ENCODE measurements at regions not wholly inside any gene's neighbourhood (a gene's known extent, or its start where the extent isn't known, plus 50 kb on each side); places are given as distances from the start of the nearest gene placed in this dataset.

- no peaks in the 10 kb centered on the region for H3K4me1 ChIP-seq
- TF ChIP-seq EP300 (IDR thresholded peaks at IDR 0.05) (no peak), POLR2A (IDR thresholded peaks at IDR 0.05) (no peak), CTCF (IDR thresholded peaks at IDR 0.05) (no peak)
- no peak for DNase-seq (ENCODE audit: low spot score in 2 of 2)
- peaks cover 0 to 5% (median 0%) of the 10 kb centered on the region in 4 donors for H3K9me3 ChIP-seq
- no peak overlapping the region for H3K4me3 ChIP-seq
- H3K36me3 ChIP-seq: no peaks in the 10 kb centered on the region
- no peaks in the 10 kb centered on the region for H3K27me3 ChIP-seq
- H3K27ac ChIP-seq: no peak overlapping the region
- WGBS, 2 donors: 77 to 79% methylated on average over 8 of the region's 8 CpGs
Observed at GRCh38 chr1:38718031-38718430, 141.5 kb downstream of the RRAGC start.

- TF ChIP-seq POLR2A (IDR thresholded peaks at IDR 0.05) (no peak), CTCF (IDR thresholded peaks at IDR 0.05) (no peak), EP300 (IDR thresholded peaks at IDR 0.05) (no peak)
- Histone ChIP-seq H3K4me1 (no peaks in the 10 kb centered on the region), H3K36me3 (no peaks in the 10 kb centered on the region), H3K4me3 (no peak overlapping the region), H3K9me3 (peaks cover 0 to 16% (median 3%) of the 10 kb centered on the region in 4 donors), H3K27me3 (no peaks in the 10 kb centered on the region), H3K27ac (no peak overlapping the region)
- WGBS, 2 donors: 81 to 83% methylated on average over 2 of the region's 2 CpGs
- DNase-seq (ENCODE audit: low spot score in 2 of 2): no peak
Observed at GRCh38 chr1:38716229-38716628, 143.3 kb downstream of the RRAGC start.

- no peak for DNase-seq (ENCODE audit: low spot score in 2 of 2)
- 84 to 91% methylated on average over 9 of the region's 9 CpGs for WGBS, 2 donors
- Histone ChIP-seq H3K4me3 (no peak overlapping the region), H3K36me3 (no peaks in the 10 kb centered on the region), H3K27me3 (no peaks in the 10 kb centered on the region), H3K9me3 (peaks cover 0 to 16% (median 3%) of the 10 kb centered on the region in 4 donors), H3K27ac (no peak overlapping the region), H3K4me1 (no peaks in the 10 kb centered on the region)
- TF ChIP-seq POLR2A (IDR thresholded peaks at IDR 0.05) (no peak), EP300 (IDR thresholded peaks at IDR 0.05) (no peak), CTCF (IDR thresholded peaks at IDR 0.05) (no peak)
Observed at GRCh38 chr1:38715415-38715814, 144.2 kb downstream of the RRAGC start.

- Histone ChIP-seq H3K9me3 (peaks cover 0 to 25% (median 3%) of the 10 kb centered on the region in 4 donors), H3K27me3 (no peaks in the 10 kb centered on the region), H3K4me3 (no peak overlapping the region), H3K4me1 (no peaks in the 10 kb centered on the region), H3K36me3 (no peaks in the 10 kb centered on the region), H3K27ac (no peak overlapping the region)
- 75 to 86% methylated on average over 1 of the region's 1 CpG for WGBS, 2 donors
- TF ChIP-seq EP300 (IDR thresholded peaks at IDR 0.05): no peak
- TF ChIP-seq POLR2A (IDR thresholded peaks at IDR 0.05): no peak
- no peak for TF ChIP-seq CTCF (IDR thresholded peaks at IDR 0.05)
- DNase-seq (ENCODE audit: low spot score in 2 of 2): no peak
Observed at GRCh38 chr1:38712046-38712445, 147.5 kb downstream of the RRAGC start.

- TF ChIP-seq POLR2A (IDR thresholded peaks at IDR 0.05) (no peak), EP300 (IDR thresholded peaks at IDR 0.05) (no peak), CTCF (IDR thresholded peaks at IDR 0.05) (no peak)
- no peak overlapping the region for H3K27ac ChIP-seq
- 94 to 96% methylated on average over 37 to 41 of the region's 44 CpGs for WGBS, 2 donors
- peaks cover 0 to 44% (median 8%) of the 10 kb centered on the region in 4 donors for H3K9me3 ChIP-seq
- H3K27me3 ChIP-seq: no peaks in the 10 kb centered on the region
- H3K4me3 ChIP-seq: no peak overlapping the region
- no peaks in the 10 kb centered on the region for H3K36me3 ChIP-seq
- H3K4me1 ChIP-seq: no peaks in the 10 kb centered on the region
- no peak for DNase-seq (ENCODE audit: low spot score in 2 of 2)
Observed at GRCh38 chr1:38708701-38709258, 150.8 kb downstream of the RRAGC start.
